ENCODE measurements at regions not wholly inside any gene's neighbourhood (a gene's known extent, or its start where the extent isn't known, plus 50 kb on each side); places are given as distances from the start of the nearest gene placed in this dataset.

- no peak for TF ChIP-seq POLR2A (IDR thresholded peaks at IDR 0.05)
- peak; percentile 50 to 95 (median 72) for TF ChIP-seq CTCF (IDR thresholded peaks at IDR 0.05)
These were observed 458.0 kb upstream of the ASIC2 start for GRCh38 chr17:33750943-33751701.
